SU-DHL-6 (cell line): ENCODE measurements at regions not wholly inside any gene's neighbourhood (a gene's known extent, or its start where the extent isn't known, plus 50 kb on each side); places are given as distances from the start of the nearest gene placed in this dataset.

ENCODE experiments used
- EZH2phosphoT487 ChIP-seq: fragments of 200-600 bp; sonication (generic), shearing (Covaris generic); conservative IDR thresholded peaks from 2 replicates; pipeline ENCODE4 v1.6.1; 2018; ENCODE audit warnings: mild to moderate bottlenecking, antibody characterized with exemption, low read length, moderate library complexity, mixed read lengths
- TF ChIP-seq, protein P1 (sequence below): fragments of 200-600 bp; sonication (generic); IDR thresholded peaks from one replicate; pipeline ENCODE4 v1.5.1; 2017; ENCODE audit warnings: antibody characterized with exemption, mild to moderate bottlenecking, low read length, moderate library complexity; ENCODE audit not compliant: insufficient read depth, poor library complexity, severe bottlenecking

DNA sequence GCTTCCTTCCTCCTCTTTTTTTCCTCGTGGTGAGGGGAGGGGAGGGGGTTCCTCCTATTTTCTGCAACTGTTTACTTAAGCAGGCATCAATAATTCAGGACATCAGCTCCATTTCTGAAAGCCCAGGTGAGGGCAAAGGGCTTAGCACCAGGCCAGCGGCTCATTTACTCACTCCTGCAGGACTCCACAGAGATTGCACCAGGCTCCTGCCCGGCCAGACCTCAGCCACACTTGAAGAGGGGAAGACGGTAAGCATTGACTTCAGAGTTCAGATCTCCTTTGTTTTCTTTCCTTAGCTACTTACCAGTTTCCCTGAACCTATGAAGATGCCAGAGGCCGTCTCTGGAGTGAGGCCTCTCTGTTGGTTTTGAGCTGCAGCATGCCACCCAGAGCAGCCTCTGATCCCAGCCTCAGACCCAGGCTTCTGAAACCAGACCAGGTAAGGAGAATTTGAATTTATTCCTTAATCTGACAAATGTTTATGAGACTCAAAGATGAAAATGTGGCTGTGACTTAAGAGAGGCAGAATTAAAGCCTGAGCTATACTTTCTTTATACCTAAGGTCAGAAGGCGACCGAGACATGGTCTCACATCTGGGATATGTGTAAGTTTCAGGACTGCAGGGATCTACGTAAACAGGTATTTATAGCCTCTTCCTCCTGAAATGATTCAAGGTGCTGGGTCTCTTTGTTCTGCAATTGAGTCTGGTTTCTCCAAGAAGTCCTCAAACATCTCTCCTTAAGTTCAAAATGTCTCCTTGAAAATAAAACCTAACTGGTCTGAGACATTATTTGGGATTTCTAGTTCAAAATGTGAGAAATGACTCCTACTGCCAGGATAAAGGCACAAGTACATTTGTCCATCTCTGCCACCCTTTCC lies 272.5 kb upstream of the RUNX1 start:
- TF ChIP-seq, protein P1, sequence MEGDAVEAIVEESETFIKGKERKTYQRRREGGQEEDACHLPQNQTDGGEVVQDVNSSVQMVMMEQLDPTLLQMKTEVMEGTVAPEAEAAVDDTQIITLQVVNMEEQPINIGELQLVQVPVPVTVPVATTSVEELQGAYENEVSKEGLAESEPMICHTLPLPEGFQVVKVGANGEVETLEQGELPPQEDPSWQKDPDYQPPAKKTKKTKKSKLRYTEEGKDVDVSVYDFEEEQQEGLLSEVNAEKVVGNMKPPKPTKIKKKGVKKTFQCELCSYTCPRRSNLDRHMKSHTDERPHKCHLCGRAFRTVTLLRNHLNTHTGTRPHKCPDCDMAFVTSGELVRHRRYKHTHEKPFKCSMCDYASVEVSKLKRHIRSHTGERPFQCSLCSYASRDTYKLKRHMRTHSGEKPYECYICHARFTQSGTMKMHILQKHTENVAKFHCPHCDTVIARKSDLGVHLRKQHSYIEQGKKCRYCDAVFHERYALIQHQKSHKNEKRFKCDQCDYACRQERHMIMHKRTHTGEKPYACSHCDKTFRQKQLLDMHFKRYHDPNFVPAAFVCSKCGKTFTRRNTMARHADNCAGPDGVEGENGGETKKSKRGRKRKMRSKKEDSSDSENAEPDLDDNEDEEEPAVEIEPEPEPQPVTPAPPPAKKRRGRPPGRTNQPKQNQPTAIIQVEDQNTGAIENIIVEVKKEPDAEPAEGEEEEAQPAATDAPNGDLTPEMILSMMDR: no peak
- TF ChIP-seq EZH2phosphoT487: no peak
